ENCODE measurements at regions not wholly inside any gene's neighbourhood (a gene's known extent, or its start where the extent isn't known, plus 50 kb on each side); places are given as distances from the start of the nearest gene placed in this dataset.
"Not testable (repeated sequence)": the region's sequence is repeated elsewhere in the genome, so short reads cannot be mapped to it uniquely, and the experiment has no call there.

GRCh38 chrX:13476384-13476783 lies 93.0 kb upstream of the EGFL6 start:
- DNase-seq: no peak

- no peak for DNase-seq
These were observed 95.3 kb upstream of the EGFL6 start for GRCh38 chrX:13474164-13474516.

GRCh38 chrX:13473442-13474163 lies 95.8 kb upstream of the EGFL6 start:
- DNase-seq: peak; percentile 28

GRCh38 chrX:13472975-13473374 lies 96.4 kb upstream of the EGFL6 start:
- no peak for DNase-seq

DNA sequence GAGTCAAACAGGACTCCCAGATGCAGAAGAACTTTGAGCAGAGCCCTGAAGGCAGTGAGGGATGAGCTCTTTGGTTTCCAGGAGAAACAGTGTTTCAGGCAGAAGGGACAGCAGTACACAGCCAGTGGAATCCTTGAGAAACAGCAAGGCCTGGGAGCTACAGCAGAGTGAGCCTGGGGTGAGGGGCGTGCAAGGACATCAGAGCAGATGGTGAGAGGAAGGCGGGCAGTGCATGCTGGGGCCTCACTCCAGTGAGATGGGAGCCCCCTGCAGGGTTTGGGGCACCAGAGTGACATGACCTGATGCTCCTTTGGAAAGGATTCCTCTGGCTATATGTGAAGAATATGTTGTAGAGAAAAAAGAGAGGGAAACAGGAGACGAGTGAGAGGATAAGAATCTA lies 98.1 kb upstream of the EGFL6 start:
- DNase-seq: no peak

DNA sequence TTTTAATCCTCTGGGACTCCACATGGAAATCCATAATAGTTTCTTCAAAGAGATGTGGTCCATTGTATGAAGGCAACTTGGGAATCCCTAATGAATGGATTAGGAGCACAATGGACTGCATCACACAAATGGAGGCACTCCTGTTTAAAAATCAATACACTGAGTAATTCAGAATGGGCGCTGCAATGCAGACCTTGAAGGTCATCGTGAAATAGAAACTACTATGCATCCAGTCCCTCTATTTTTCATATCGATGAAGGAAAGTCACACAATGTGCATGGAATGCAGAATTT lies 98.8 kb upstream of the EGFL6 start:
- DNase-seq: no peak

GRCh38 chrX:13469963-13470684 lies 99.3 kb upstream of the EGFL6 start:
- no peak for DNase-seq

DNA sequence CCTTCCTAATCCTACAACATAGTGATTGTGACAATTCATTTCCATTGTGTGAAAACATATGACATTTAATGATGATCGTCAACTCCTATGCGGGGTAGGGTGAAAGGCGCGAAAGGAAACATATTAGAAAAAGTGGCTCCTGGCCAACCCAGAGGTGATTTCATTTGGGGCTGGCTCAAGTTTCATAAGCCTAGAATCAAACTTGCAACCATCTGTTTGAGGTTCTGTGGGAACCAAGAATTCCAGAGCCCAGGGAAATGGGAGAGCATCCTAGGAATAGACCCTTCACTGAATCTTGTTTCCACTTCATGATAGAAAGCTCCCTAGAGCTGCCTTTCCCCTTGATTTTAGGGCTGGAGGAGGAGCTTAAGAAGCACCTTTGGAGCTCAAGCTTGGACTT lies 101.3 kb upstream of the EGFL6 start:
- DNase-seq: no peak

DNA sequence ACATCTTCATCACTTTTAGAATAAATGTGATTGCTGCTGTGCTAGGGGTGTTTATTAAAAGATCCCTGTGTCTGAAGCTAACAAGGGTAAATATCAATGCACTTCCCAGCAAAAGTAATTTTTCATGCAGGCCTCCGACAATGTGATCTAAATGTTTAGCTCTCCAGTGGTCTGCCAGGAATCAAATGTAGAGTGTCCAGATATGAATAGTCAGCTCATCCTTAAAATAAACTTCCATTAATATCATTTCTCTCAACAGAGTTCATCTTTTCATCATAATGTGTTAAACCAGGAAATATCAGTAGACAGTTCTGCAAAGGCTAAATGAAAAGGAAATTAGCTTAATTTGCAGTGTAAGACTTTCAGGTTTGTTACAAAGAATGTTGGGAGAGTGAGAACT lies 102.2 kb upstream of the EGFL6 start:
- no peak for DNase-seq

DNA sequence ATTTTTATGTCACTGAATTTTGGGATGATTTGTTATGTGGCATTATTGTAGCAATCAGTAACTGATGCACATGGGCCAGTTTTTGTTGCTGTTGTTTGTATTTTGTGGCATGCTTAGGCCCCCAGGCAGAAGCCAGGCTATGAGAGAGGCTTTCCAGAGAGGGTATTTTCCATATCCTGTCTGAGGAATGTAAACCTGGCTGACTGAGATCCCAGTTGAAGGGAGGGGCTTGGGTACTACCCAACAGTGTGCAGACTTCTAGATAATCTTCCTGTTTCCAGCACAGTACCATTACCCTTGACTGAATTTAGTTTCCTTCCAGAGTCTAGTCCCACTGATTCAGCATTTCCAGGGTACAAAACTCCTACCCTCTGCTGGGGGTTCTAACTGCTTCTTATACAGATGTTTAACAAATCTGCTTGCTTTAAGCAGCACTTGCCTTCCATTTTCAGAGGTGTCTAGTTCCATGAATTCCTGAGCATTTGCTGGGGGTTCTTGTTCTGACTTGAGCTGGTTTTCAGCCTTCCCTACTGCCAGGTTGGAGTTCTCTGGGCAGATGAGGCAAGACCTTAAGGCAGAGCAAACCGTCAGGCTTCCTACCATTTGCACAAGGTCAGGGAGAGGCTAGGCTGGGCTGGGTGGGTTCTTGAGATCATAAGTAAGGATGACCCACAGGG lies 104.7 kb upstream of the EGFL6 start:
- DNase-seq: no peak

DNA sequence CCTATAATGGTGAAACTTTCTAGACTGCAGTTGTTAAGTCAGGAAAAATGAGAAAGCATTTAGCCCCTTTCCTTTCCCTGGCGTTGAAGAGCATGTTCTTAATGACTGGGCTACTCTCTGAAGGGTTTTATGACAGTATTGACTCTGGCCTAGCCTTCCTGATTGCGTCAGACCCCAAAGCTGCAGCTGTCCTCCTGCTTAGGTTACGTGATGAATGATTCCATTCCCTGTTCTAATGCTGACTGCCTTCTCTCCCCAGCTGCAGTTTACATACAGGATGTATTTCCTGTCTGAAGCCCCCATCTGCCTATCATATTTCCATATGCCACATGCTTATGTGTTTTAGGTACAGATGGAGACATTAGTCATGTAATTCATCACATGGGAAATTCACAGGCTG lies 105.8 kb upstream of the EGFL6 start:
- DNase-seq: no peak

GRCh38 chrX:13452283-13452682 lies 117.1 kb upstream of the EGFL6 start:
- DNase-seq: no peak

DNA sequence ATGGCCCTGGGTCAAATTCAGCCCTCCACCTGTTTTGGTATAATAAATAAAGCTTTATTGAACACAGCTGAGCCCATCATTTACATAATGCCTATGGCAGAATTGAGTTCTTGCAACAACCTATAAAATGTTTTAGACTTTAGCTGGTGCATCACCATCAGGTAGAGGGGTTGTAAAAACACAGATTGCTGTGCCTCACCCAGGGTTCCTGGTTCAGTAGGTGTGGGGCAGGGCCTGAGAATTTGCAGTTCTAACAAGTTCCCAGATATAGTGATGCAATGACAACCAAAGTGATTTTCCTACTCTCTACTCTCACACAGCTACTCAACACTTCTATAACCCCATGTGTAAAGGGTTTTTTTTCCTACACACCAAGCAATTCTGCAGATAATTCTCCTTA lies 120.0 kb upstream of the EGFL6 start:
- no peak for DNase-seq

DNA sequence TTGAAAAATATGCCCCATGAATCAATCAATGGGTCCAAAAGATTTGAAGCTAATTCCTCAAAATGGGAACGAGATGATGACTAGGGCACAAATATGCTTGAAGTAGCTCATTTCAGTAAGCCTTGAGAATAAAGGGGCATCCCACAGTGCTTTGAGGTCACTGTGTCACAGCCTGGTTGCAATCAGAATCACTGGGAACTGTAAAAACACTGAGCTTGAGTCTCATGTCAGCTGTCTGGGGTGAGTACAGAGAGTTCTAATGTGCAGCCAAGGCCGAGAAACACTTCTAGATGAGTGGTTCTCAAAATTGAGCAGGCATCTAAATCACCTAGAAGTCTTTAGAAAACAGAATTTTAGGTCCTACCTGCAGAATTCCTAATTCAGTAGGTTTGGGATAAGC lies 120.5 kb upstream of the EGFL6 start:
- no peak for DNase-seq

GRCh38 chrX:13441608-13442007 lies 121.8 kb upstream of the ATXN3L start:
- not testable (repeated sequence) for DNase-seq

- DNase-seq: no peak
These were observed 120.3 kb upstream of the ATXN3L start for GRCh38 chrX:13440176-13440575.

DNA sequence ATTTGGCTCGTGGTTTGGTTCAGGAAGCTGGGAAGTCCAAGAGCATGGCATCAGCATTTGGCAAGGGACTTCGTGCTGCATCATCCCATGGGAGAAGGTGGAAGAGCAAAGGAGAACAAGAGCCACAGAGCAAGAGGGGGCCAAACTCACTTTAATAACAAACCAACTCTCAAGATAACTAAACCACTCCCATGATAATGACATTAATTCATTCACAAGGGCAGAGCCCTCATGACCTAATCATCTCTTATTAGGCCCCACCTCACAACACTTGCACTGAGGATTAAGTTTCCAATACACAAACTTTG lies 113.4 kb upstream of the ATXN3L start:
- DNase-seq: no peak

DNA sequence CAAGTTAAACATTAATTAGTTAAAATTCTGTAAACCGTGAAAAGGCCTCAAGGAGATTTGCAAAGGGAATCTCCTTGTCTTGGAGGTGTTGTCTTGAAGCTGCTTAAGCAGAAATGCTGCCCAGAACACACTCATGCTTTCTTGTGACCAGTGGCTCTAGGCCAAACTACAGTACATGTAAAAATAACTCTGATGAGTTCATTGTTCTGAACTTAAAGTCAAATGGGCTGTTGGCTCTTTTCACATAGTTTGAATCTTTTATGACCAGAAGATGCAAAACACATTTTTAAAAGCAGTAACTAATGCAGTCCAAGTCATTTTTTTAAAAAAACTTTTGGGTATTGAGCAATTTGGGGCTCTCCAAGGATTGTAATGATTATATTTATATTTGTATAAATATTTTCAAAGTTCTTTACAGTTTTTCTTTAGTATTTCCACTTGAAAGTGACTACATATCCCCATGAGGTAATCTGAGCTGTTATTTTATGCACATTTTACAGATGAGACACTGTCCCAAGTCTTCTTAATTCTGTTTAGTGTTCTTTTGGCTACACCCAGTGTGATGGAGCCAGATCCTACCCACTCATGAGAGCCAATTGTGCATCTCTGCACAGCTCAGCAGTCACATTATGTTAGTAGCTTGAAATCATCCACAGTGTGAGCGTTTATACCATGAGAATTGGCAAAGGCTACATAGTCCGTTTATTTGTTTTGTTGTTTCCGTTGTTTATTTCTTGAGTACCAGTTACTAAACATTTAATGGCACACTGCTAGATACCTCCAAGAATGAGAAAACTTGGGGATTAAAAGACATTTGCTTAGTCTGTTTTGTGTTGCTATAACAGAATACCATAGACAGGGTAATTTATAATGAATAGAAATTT lies 112.8 kb upstream of the ATXN3L start:
- DNase-seq: no peak

DNA sequence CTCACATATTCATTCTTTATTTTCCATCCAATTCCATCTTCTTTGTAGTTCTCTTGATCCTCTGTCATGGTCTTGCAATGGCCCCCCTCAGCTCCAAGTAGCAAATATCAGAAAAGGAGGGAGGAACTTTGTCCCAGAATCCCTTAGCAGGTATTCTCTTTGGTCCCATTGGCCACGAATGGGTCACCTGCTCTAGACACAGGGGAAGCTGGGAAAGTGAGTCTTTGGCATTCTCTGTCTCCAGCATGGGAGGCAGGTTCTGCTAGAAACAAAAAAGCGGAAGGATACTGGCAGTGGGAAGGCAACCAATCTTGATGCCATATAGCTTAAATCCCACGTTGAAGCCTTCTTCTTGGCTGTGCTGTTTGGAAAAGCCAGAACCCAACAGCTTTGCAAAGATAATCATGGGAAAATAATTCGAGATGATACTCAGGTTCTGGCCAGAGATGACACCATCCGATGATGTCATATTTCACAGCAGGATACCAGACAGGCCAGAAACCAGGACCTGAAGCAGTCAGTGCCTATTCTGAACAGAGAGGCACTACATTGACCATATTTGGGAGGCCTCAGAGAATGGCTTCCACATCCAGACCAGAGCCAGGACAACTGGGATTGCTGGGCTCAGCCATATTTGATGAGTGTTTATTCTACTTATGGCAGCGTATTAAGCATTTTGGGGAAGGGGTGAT lies 110.4 kb upstream of the ATXN3L start:
- DNase-seq: no peak

DNA sequence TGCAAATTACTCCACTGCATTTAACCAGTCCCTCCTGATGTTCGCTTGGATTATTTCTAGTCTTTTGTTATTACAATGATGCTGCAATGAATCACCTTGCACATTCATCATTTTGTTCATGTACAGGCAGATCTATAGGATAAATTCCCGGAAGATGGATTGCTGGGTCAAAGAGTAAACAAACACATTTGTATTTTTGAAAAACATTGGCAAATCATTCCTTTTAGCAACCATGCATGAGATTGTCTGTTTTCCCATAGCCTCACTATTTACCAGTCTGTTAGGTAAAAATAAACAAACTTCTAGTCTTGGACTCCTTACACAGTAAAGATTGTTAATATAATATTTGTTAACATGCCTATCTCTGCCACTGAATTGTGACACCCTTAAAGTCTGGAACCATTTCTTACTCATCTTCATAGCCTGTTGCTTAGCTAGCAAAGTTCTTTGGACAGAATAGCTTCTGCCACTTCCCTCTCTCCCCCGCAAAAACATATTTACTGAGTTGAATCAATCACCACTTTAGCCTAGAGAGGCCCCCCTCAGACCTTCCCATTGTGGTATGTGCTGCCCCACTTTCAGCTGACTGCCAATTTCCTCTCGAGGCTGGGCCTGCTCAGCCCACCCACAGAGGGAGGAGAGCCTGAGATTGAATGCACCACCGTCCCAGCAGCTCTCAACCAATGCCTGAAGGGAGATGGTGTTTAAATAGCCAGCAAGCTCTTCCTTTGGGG lies 108.4 kb upstream of the ATXN3L start:
- DNase-seq: no peak

GRCh38 chrX:13427441-13428052 lies 107.7 kb upstream of the ATXN3L start:
- DNase-seq: no peak
